ENCODE measurements at regions not wholly inside any gene's neighbourhood (a gene's known extent, or its start where the extent isn't known, plus 50 kb on each side); places are given as distances from the start of the nearest gene placed in this dataset.

DNA sequence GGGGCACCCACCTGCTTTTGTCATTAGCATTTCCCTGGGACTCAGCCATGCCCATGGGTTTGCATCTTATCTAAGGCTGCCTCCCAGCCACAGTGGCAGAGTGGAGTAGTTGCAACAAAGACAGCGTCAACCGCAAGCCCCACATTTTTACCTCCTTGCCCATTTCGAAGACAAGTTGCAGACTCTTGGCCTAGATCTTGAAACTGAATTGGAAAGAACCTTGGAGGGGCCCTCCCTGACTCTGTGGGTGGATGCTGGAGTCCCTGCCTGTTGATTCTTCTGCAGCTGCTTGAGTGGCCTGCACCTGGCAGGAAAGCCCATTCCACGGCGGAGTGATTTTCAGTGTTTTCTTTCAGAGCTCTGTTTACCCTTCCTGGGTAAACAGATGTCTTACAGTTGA is 309.0 kb downstream of the VRK1 start:
- no peaks in the 10 kb centered on the region for H3K36me3 Mint-ChIP-seq (ENCODE audit: low read depth, unreplicated experiment)
- TF ChIP-seq, protein P1, sequence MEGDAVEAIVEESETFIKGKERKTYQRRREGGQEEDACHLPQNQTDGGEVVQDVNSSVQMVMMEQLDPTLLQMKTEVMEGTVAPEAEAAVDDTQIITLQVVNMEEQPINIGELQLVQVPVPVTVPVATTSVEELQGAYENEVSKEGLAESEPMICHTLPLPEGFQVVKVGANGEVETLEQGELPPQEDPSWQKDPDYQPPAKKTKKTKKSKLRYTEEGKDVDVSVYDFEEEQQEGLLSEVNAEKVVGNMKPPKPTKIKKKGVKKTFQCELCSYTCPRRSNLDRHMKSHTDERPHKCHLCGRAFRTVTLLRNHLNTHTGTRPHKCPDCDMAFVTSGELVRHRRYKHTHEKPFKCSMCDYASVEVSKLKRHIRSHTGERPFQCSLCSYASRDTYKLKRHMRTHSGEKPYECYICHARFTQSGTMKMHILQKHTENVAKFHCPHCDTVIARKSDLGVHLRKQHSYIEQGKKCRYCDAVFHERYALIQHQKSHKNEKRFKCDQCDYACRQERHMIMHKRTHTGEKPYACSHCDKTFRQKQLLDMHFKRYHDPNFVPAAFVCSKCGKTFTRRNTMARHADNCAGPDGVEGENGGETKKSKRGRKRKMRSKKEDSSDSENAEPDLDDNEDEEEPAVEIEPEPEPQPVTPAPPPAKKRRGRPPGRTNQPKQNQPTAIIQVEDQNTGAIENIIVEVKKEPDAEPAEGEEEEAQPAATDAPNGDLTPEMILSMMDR (IDR thresholded peaks at IDR 0.05; ENCODE audit: unreplicated experiment), result no peak
- no peaks in the 10 kb centered on the region for H3K9me3 Mint-ChIP-seq (ENCODE audit: unreplicated experiment)
- no peak for DNase-seq (ENCODE audit: low spot score)
- peaks cover 1% of the 10 kb centered on the region for H3K27me3 Mint-ChIP-seq (ENCODE audit: unreplicated experiment)
- H3K4me3 Mint-ChIP-seq (ENCODE audit: unreplicated experiment), result no peak overlapping the region
- no peak overlapping the region for H3K27ac Mint-ChIP-seq (ENCODE audit: unreplicated experiment)
- no peaks in the 10 kb centered on the region for H3K4me1 Mint-ChIP-seq (ENCODE audit: unreplicated experiment)

DNA sequence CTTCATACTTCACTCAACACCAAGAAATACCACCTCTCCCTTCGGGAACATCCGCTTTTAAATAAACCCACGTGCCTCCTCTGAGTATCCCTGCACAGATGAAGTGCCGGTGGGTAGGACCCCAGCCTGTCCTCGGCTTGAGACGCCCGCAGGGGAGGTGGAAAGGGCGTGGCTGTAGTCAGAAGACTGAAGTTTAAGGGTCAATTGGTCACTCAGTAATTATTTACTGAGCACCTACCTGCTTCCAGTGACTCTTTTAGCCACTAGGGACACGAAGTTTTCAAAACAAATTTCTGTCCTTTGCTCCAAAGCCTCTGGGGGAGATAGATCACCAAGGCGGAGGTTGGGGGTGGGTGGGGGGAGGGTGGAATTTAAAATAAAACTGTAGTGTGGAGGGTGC is 309.4 kb downstream of the VRK1 start:
- Mint-ChIP-seq H3K4me1 (ENCODE audit: unreplicated experiment) (no peaks in the 10 kb centered on the region), H3K9me3 (ENCODE audit: unreplicated experiment) (no peaks in the 10 kb centered on the region), H3K4me3 (ENCODE audit: unreplicated experiment) (no peak overlapping the region), H3K27me3 (ENCODE audit: unreplicated experiment) (no peaks in the 10 kb centered on the region), H3K36me3 (ENCODE audit: low read depth, unreplicated experiment) (no peaks in the 10 kb centered on the region), H3K27ac (ENCODE audit: unreplicated experiment) (no peak overlapping the region)
- TF ChIP-seq, protein P1 (IDR thresholded peaks at IDR 0.05; ENCODE audit: unreplicated experiment), result no peak
- DNase-seq (ENCODE audit: low spot score), result no peak

DNA sequence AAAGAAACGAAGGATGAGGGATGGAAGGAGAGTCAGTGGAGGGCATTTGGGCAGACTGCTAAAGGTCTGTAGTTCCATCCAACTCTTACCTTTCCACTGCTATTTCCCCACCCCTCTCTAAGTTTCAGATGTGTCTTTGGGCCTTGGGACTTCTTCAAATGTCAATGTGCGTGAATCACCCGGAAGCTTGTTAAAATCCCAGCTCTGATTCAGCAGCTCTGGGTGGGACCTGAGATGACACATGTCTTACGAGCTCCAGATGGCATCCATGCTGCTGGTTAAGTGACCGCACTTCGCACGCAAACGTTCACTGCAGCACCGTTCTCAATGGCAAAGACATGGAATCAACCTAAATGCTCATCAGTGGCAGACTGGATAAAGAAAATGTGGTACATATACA is 309.9 kb downstream of the VRK1 start:
- DNase-seq (ENCODE audit: low spot score), result no peak
- Mint-ChIP-seq H3K36me3 (ENCODE audit: low read depth, unreplicated experiment) (no peaks in the 10 kb centered on the region), H3K4me3 (ENCODE audit: unreplicated experiment) (no peak overlapping the region), H3K4me1 (ENCODE audit: unreplicated experiment) (no peaks in the 10 kb centered on the region), H3K27me3 (ENCODE audit: unreplicated experiment) (no peaks in the 10 kb centered on the region), H3K9me3 (ENCODE audit: unreplicated experiment) (no peaks in the 10 kb centered on the region), H3K27ac (ENCODE audit: unreplicated experiment) (no peak overlapping the region)
- TF ChIP-seq, protein P1 (IDR thresholded peaks at IDR 0.05; ENCODE audit: unreplicated experiment), result no peak

DNA sequence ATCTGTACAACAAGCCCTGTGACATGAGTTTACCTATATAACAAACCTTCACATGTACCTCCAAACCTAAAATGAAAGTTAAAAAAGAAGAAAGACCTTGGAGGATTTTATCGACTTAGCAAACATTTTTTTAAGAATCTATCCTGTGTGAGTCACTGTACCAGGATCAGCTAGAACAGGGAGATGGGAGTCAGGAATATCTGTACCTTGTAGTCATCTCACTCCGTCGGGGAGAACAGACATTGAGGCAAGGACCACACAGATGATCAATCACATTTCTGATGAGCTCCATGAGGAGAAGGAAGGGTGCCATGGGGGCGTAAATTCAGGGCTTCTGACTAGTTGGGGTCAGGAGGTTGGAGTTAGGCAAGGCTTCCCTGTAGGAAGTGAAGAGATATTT is 310.6 kb downstream of the VRK1 start:
- H3K4me1 Mint-ChIP-seq (ENCODE audit: unreplicated experiment), result no peaks in the 10 kb centered on the region

DNA sequence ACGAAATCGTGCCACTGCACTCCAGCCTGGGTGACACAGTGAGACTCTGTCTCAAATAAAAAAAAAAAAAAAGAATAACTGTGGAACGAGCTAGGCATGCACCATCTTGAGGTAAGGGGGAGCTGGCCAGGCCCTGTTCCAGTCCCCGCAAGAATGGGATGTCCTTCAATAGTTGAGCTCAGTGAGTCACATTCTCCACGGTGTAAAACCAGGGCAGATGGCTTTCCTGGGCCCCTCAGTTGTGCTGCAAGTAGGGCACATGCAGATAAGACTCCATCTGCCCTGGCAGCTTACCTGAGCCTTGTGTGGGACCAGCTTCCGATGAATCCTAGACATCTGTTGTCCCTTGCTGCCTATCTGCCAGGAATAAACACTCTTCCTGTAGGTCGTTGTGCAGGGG is 312.1 kb downstream of the VRK1 start:
- DNase-seq (ENCODE audit: low spot score), result no peak
- no peaks in the 10 kb centered on the region for H3K36me3 Mint-ChIP-seq (ENCODE audit: low read depth, unreplicated experiment)
- H3K27me3 Mint-ChIP-seq (ENCODE audit: unreplicated experiment), result no peaks in the 10 kb centered on the region
- no peak overlapping the region for H3K27ac Mint-ChIP-seq (ENCODE audit: unreplicated experiment)
- no peaks in the 10 kb centered on the region for H3K4me1 Mint-ChIP-seq (ENCODE audit: unreplicated experiment)
- H3K9me3 Mint-ChIP-seq (ENCODE audit: unreplicated experiment), result no peaks in the 10 kb centered on the region
- H3K4me3 Mint-ChIP-seq (ENCODE audit: unreplicated experiment), result no peak overlapping the region
- TF ChIP-seq, protein P1 (IDR thresholded peaks at IDR 0.05; ENCODE audit: unreplicated experiment), result no peak

More for the DNA sequence above, 310.6 kb downstream of the VRK1 start:
- H3K27me3 Mint-ChIP-seq (ENCODE audit: unreplicated experiment), result no peaks in the 10 kb centered on the region
- H3K27ac Mint-ChIP-seq (ENCODE audit: unreplicated experiment), result no peak overlapping the region
- no peak for DNase-seq (ENCODE audit: low spot score)
- no peaks in the 10 kb centered on the region for H3K9me3 Mint-ChIP-seq (ENCODE audit: unreplicated experiment)
- TF ChIP-seq, protein P1 (IDR thresholded peaks at IDR 0.05; ENCODE audit: unreplicated experiment), result no peak
- no peak overlapping the region for H3K4me3 Mint-ChIP-seq (ENCODE audit: unreplicated experiment)
- H3K36me3 Mint-ChIP-seq (ENCODE audit: low read depth, unreplicated experiment), result no peaks in the 10 kb centered on the region
